Smooth muscle cell (in vitro differentiated cells): ENCODE measurements at regions not wholly inside any gene's neighbourhood (a gene's known extent, or its start where the extent isn't known, plus 50 kb on each side); places are given as distances from the start of the nearest gene placed in this dataset.

Source experiments
- DNase-seq: peaks from one replicate; lab custom pipeline; 2025; ENCODE audit not compliant: unreplicated experiment; lab: John Stamatoyannopoulos, UW
- H2AFZ ChIP-seq: fragments of 200-600 bp; sonication (generic); 2 replicates; pipeline ENCODE4 v1.6.0; 2016; ENCODE audit warnings: antibody characterized with exemption, low read depth, mild to moderate bottlenecking
- H3F3A ChIP-seq: fragments of 200-600 bp; sonication (generic); 2 replicates; pipeline ENCODE4 v1.6.0; 2017; ENCODE audit warnings: antibody characterized with exemption, low read depth
- H3K27ac ChIP-seq: fragments of 200-600 bp; sonication (generic); 2 replicates; pipeline ENCODE4 v1.5.1; 2016; ENCODE audit warnings: low read depth, mild to moderate bottlenecking
- H3K27me3 ChIP-seq: fragments of 200-600 bp; sonication (generic); 2 replicates; pipeline ENCODE4 v1.6.1; 2016; ENCODE audit warnings: low read depth, mild to moderate bottlenecking
- H3K36me3 ChIP-seq: fragments of 200-600 bp; sonication (generic); 2 replicates; pipeline ENCODE4 v1.5.1; 2016; ENCODE audit warnings: low read depth
- H3K4me1 ChIP-seq: fragments of 200-600 bp; sonication (generic); 2 replicates; pipeline ENCODE4 v1.5.1; 2016; ENCODE audit warnings: low read depth
- H3K4me2 ChIP-seq: fragments of 200-600 bp; sonication (generic); 2 replicates; pipeline ENCODE4 v1.6.0; 2016; ENCODE audit warnings: mild to moderate bottlenecking
- H3K4me3 ChIP-seq: fragments of 200-600 bp; sonication (generic); 2 replicates; pipeline ENCODE4 v1.5.1; 2016; ENCODE audit warnings: mild to moderate bottlenecking
- H3K79me2 ChIP-seq: fragments of 200-600 bp; sonication (generic); 2 replicates; pipeline ENCODE4 v1.6.0; 2016; ENCODE audit warnings: low read depth, mild to moderate bottlenecking
- H3K9ac ChIP-seq: fragments of 200-600 bp; sonication (generic); 2 replicates; pipeline ENCODE4 v1.6.0; 2016; ENCODE audit warnings: low read depth
- H3K9me3 ChIP-seq: fragments of 200-600 bp; sonication (generic); replicated peaks from 2 replicates; pipeline ENCODE4 v1.5.1; 2016; ENCODE audit warnings: low read depth
- H4K20me1 ChIP-seq: fragments of 200-600 bp; sonication (generic); 2 replicates; pipeline ENCODE4 v1.6.0; 2016; ENCODE audit warnings: low read depth
- CTCF ChIP-seq: fragments of 200-600 bp; sonication (generic); IDR thresholded peaks from 2 replicates; pipeline ENCODE4 v1.5.1; 2017; ENCODE audit warnings: borderline replicate concordance, mild to moderate bottlenecking, antibody characterized with exemption; ENCODE audit not compliant: insufficient read depth, poor library complexity, severe bottlenecking
- WGBS: methylation state at CpG from one replicate; pipeline ENCODE4 v1.1.7; 2016; ENCODE audit warnings: low lambda C conversion rate; 5-methylcytosine and 5-hydroxymethylcytosine counted together

- peak overlapping the region; percentile 96 for H3K4me2 ChIP-seq
- 57% methylated on average over 10 of the region's 10 CpGs for WGBS
Measured at GRCh38 chr14:73783107-73783727, 68.4 kb upstream of the PTGR2 start.

GRCh38 chr14:73782623-73783022 is 68.4 kb upstream of the PNMA1 start:
- Histone ChIP-seq H4K20me1 (peaks cover 74% of the 10 kb centered on the region), H3K27ac (peak overlapping the region; percentile 87), H3K4me3 (no peak overlapping the region), H3K27me3 (no peaks in the 10 kb centered on the region), H2AFZ (no peak overlapping the region), H3K9me3 (no peaks in the 10 kb centered on the region), H3K9ac (no peak overlapping the region), H3K36me3 (no peaks in the 10 kb centered on the region), H3K4me2 (no peak overlapping the region), H3K4me1 (peaks cover 40% of the 10 kb centered on the region), H3K79me2 (peaks cover 70% of the 10 kb centered on the region), H3F3A (peaks cover 23% of the 10 kb centered on the region)
- WGBS: 95% methylated on average over 2 of the region's 2 CpGs
- no peak for TF ChIP-seq CTCF
- no peak for DNase-seq

More at GRCh38 chr14:73783107-73783727, 68.4 kb upstream of the PTGR2 start:
- Histone ChIP-seq H4K20me1 (peaks cover 68% of the 10 kb centered on the region), H2AFZ (no peak overlapping the region), H3K9me3 (no peaks in the 10 kb centered on the region), H3F3A (peaks cover 23% of the 10 kb centered on the region), H3K4me3 (no peak overlapping the region), H3K79me2 (peaks cover 64% of the 10 kb centered on the region), H3K9ac (no peak overlapping the region), H3K27me3 (no peaks in the 10 kb centered on the region), H3K36me3 (no peaks in the 10 kb centered on the region), H3K4me1 (peaks cover 46% of the 10 kb centered on the region), H3K27ac (peak overlapping the region; percentile 87)
- no peak for DNase-seq
- TF ChIP-seq CTCF: no peak

- Histone ChIP-seq H3K79me2 (peaks cover 85% of the 10 kb centered on the region), H3K4me1 (peaks cover 30% of the 10 kb centered on the region), H2AFZ (no peak overlapping the region), H4K20me1 (peaks cover 91% of the 10 kb centered on the region), H3K4me2 (no peak overlapping the region), H3K27ac (no peak overlapping the region), H3K9ac (no peak overlapping the region), H3K36me3 (no peaks in the 10 kb centered on the region), H3K9me3 (no peaks in the 10 kb centered on the region), H3K4me3 (no peak overlapping the region), H3F3A (peaks cover 18% of the 10 kb centered on the region), H3K27me3 (no peaks in the 10 kb centered on the region)
- TF ChIP-seq CTCF: no peak
- DNase-seq: no peak
- WGBS: 71% methylated on average over 3 of the region's 3 CpGs
Measured at GRCh38 chr14:73780896-73781295, 66.7 kb upstream of the PNMA1 start.

- no peak overlapping the region for H2AFZ ChIP-seq
Measured at GRCh38 chr14:73780391-73780790, 66.2 kb upstream of the PNMA1 start.

More at GRCh38 chr14:73780391-73780790, 66.2 kb upstream of the PNMA1 start:
- H3K4me2 ChIP-seq: no peak overlapping the region
- WGBS: 96% methylated on average over 4 of the region's 4 CpGs
- no peak for TF ChIP-seq CTCF
- peaks cover 90% of the 10 kb centered on the region for H3K79me2 ChIP-seq
- H3K27me3 ChIP-seq: no peaks in the 10 kb centered on the region
- H3K4me1 ChIP-seq: peaks cover 25% of the 10 kb centered on the region
- H3K9ac ChIP-seq: no peak overlapping the region
- H3K36me3 ChIP-seq: no peaks in the 10 kb centered on the region
- H3F3A ChIP-seq: peaks cover 15% of the 10 kb centered on the region
- no peaks in the 10 kb centered on the region for H3K9me3 ChIP-seq
- no peak overlapping the region for H3K27ac ChIP-seq
- peaks cover 93% of the 10 kb centered on the region for H4K20me1 ChIP-seq
- no peak for DNase-seq
- no peak overlapping the region for H3K4me3 ChIP-seq
